Endothelial cell of umbilical vein (primary cell): ENCODE measurements at regions not wholly inside any gene's neighbourhood (a gene's known extent, or its start where the extent isn't known, plus 50 kb on each side); places are given as distances from the start of the nearest gene placed in this dataset.

ENCODE experiments used
- BruUV-seq: library from RNA; stranded (reverse); fragments of 400-500 nt; replicated peaks from 2 replicates; lab custom pipeline; 2021; lab: Mats Ljungman, UMichigan
- CTCF ChIA-PET: fragments of 300-600, 350-600 bp; sonication (Branson Sonifier 250); formaldehyde crosslinking; loops from one replicate; lab custom pipeline; 2021; ENCODE audit warnings: antibody characterized with exemption, inconsistent platforms; lab: Charles Lee
- POLR2A ChIA-PET: fragments of 300-600, 350-600 bp; sonication (Branson Sonifier 250); formaldehyde crosslinking; loops from one replicate; lab custom pipeline; 2021; ENCODE audit warnings: antibody characterized with exemption, inconsistent platforms; lab: Charles Lee
- DNase-seq: peaks from one replicate; pipeline ENCODE4 v3.0.0-alpha.2; 2011; ENCODE audit warnings: low read depth, low spot score
- FAIRE-seq: peaks from 2 replicates; lab custom pipeline; 2011; peaks lifted over from hg19 to GRCh38; lab: Jason Lieb, UNC
- H2AFZ ChIP-seq: 2 replicates; pipeline ENCODE4 v1.6.0; 2012; ENCODE audit warnings: low read depth, low read length, control low read depth, inconsistent platforms
- H3K27ac ChIP-seq: 2 replicates; pipeline ENCODE4 v1.5.1; 2011; ENCODE audit warnings: low read depth, mild to moderate bottlenecking, control low read depth, low read length, moderate library complexity; ENCODE audit not compliant: insufficient read depth
- H3K27me3 ChIP-seq, 2 experiments: 2 replicates each; pipeline versions ENCODE4 v1.6.0 to v1.6.1; 2011; ENCODE audit warnings: low read length in 2 of 2, mixed read lengths in 1 of 2; ENCODE audit not compliant: control insufficient read depth in 2 of 2, insufficient read depth in 2 of 2
- H3K36me3 ChIP-seq, 2 experiments: 2 replicates in 1 of 2; 3 replicates in 1 of 2; pipeline ENCODE4 v1.5.1; 2011; ENCODE audit warnings: low read length in 2 of 2, mild to moderate bottlenecking in 1 of 2, moderate library complexity in 1 of 2; ENCODE audit not compliant: control insufficient read depth in 2 of 2, insufficient read depth in 2 of 2; ENCODE audit errors: extremely low read depth in 1 of 2
- H3K4me1 ChIP-seq: 3 replicates; pipeline ENCODE4 v1.5.1; 2011; ENCODE audit warnings: mild to moderate bottlenecking, low read length; ENCODE audit not compliant: control insufficient read depth, insufficient read depth; ENCODE audit errors: extremely low read depth
- H3K4me2 ChIP-seq: 2 replicates; pipeline ENCODE4 v1.6.1; 2011; ENCODE audit warnings: low read length, control low read depth, mixed read lengths; ENCODE audit not compliant: insufficient read depth
- H3K4me3 ChIP-seq, 3 experiments: fragments of 200-600 bp in 1 of 3; sonication (generic), shearing (Covaris generic) in 1 of 3; replicated peaks in 1 of 3; 2 replicates each; pipeline ENCODE4 v1.5.1; 2011 to 2016; ENCODE audit warnings: control low read depth in 3 of 3, low read length in 3 of 3, mild to moderate bottlenecking in 2 of 3, inconsistent platforms in 1 of 3, low read depth in 1 of 3, moderate library complexity in 1 of 3; ENCODE audit not compliant: insufficient read depth in 1 of 3
- H3K79me2 ChIP-seq: 2 replicates; pipeline ENCODE4 v1.6.0; 2012; ENCODE audit warnings: low read length, inconsistent platforms; ENCODE audit not compliant: control insufficient read depth, insufficient read depth
- H3K9ac ChIP-seq: replicated peaks from 2 replicates; pipeline ENCODE3; 2011; ENCODE audit warnings: low read length, control low read depth; ENCODE audit not compliant: insufficient read depth; ENCODE audit errors: extremely low read depth
- H3K9me1 ChIP-seq: replicated peaks from 3 replicates; pipeline ENCODE4 v1.6.0; 2011; ENCODE audit warnings: mild to moderate bottlenecking, low read length; ENCODE audit not compliant: control insufficient read depth, insufficient read depth; ENCODE audit errors: extremely low read depth
- H3K9me3 ChIP-seq: replicated peaks from 2 replicates; pipeline ENCODE4 v1.5.1; 2012; ENCODE audit warnings: low read length, inconsistent platforms; ENCODE audit not compliant: control insufficient read depth, insufficient read depth
- H4K20me1 ChIP-seq: replicated peaks from 2 replicates; pipeline ENCODE3; 2011; ENCODE audit warnings: mild to moderate bottlenecking, low read length; ENCODE audit not compliant: control insufficient read depth, insufficient read depth; ENCODE audit errors: extremely low read depth
- CTCF ChIP-seq, 2 donors: IDR thresholded peaks; 1 replicate in 1 of 2; 2 replicates in 1 of 2; pipeline ENCODE4 v1.5.1; 2011; ENCODE audit warnings: low read length in 2 of 2, mild to moderate bottlenecking in 2 of 2, moderate library complexity in 2 of 2, control low read depth in 1 of 2, inconsistent platforms in 1 of 2, low read depth in 1 of 2; ENCODE audit not compliant: insufficient read depth in 1 of 2; ENCODE audit errors: extremely low read depth in 1 of 2
- EZH2 ChIP-seq: IDR thresholded peaks from 2 replicates; pipeline ENCODE4 v1.6.1; 2012; ENCODE audit warnings: borderline replicate concordance, low read depth, mild to moderate bottlenecking, moderate library complexity, low read length, inconsistent platforms; ENCODE audit not compliant: severe bottlenecking
- FOS ChIP-seq: IDR thresholded peaks from 2 replicates; pipeline ENCODE4 v1.6.1; 2011; ENCODE audit warnings: mild to moderate bottlenecking, low read length, moderate library complexity, borderline replicate concordance; ENCODE audit not compliant: insufficient read depth
- GATA2 ChIP-seq: IDR thresholded peaks from 2 replicates; pipeline ENCODE4 v1.7.0; 2011; ENCODE audit warnings: low read depth, mild to moderate bottlenecking, moderate library complexity, mixed read lengths, low read length; ENCODE audit not compliant: insufficient read length, insufficient read depth
- MAX ChIP-seq: IDR thresholded peaks from 2 replicates; pipeline ENCODE4 v1.6.1; 2011; ENCODE audit not compliant: insufficient read depth, insufficient read length
- MYC ChIP-seq: IDR thresholded peaks from one replicate; pipeline ENCODE4 v1.6.1; 2011; ENCODE audit warnings: mild to moderate bottlenecking, low read depth, low read length
- POLR2A ChIP-seq: IDR thresholded peaks from 2 replicates; pipeline ENCODE4 v1.6.1; 2012; ENCODE audit warnings: low read depth, mild to moderate bottlenecking, control low read depth, low read length
- dilution Hi-C: fragments of 300-500 bp; cut with MboI; formaldehyde crosslinking; loops from one replicate; pipeline ENCODE4 v1.15.0; 2019; ENCODE audit warnings: low sequenced_read_pairs; ENCODE audit not compliant: extremely low pct_ligation_motif_present
- intact Hi-C: fragments of 100-400 bp; cut with micrococcal nuclease; formaldehyde crosslinking; loops from one replicate; pipeline ENCODE4 v1.10.0; 2022

GRCh38 chr1:218494449-218494852 is 149.3 kb downstream of the TGFB2 start:
- no peaks in the 10 kb centered on the region for H3K9me3 ChIP-seq
- no peak overlapping the region for H3K4me3 ChIP-seq
- H3K79me2 ChIP-seq: no peaks in the 10 kb centered on the region
- ChIA-PET CTCF (no interaction called here), POLR2A (no interaction called here)
- no peak for FAIRE-seq
- DNase-seq: no peak
- intact Hi-C loops: no loop called here
- no peak overlapping the region for H3K27ac ChIP-seq
- no peak for TF ChIP-seq FOS
- no peak for TF ChIP-seq GATA2
- TF ChIP-seq MAX: no peak
- TF ChIP-seq MYC: no peak
- TF ChIP-seq EZH2: no peak
- no peak for TF ChIP-seq CTCF (IDR thresholded peaks at IDR 0.05; ENCODE audit: extremely low read depth in 1 of 2, insufficient read depth in 1 of 2, low read depth in 1 of 2, low read length in 2 of 2)
- no peak for TF ChIP-seq POLR2A
- H4K20me1 ChIP-seq: no peaks in the 10 kb centered on the region
- H3K9me1 ChIP-seq: no peaks in the 10 kb centered on the region
- H3K4me1 ChIP-seq: peaks cover 29% of the 10 kb centered on the region
- no peaks in the 10 kb centered on the region for H3K27me3 ChIP-seq
- H2AFZ ChIP-seq: no peak overlapping the region
- dilution Hi-C loops: no loop called here
- H3K4me2 ChIP-seq: no peak overlapping the region
- no peaks in the 10 kb centered on the region for H3K36me3 ChIP-seq
- no peak overlapping the region for H3K9ac ChIP-seq
- no TSS peak for BruUV-seq
